SU-DHL-6 (cell line): ENCODE measurements at regions not wholly inside any gene's neighbourhood (a gene's known extent, or its start where the extent isn't known, plus 50 kb on each side); places are given as distances from the start of the nearest gene placed in this dataset.

Experiments used
- CTCF ChIP-seq: fragments of 200-600 bp; sonication (generic); IDR thresholded peaks from one replicate; pipeline ENCODE4 v1.5.1; 2017; ENCODE audit warnings: antibody characterized with exemption, mild to moderate bottlenecking, low read length, moderate library complexity; ENCODE audit not compliant: insufficient read depth, poor library complexity, severe bottlenecking
- EZH2phosphoT487 ChIP-seq: fragments of 200-600 bp; sonication (generic), shearing (Covaris generic); conservative IDR thresholded peaks from 2 replicates; pipeline ENCODE4 v1.6.1; 2018; ENCODE audit warnings: mild to moderate bottlenecking, antibody characterized with exemption, low read length, moderate library complexity, mixed read lengths

- TF ChIP-seq CTCF (no peak), EZH2phosphoT487 (no peak)
These were observed 80.1 kb upstream of the E2F8 start for GRCh38 chr11:19320827-19321226.
